ENCODE measurements at regions not wholly inside any gene's neighbourhood (a gene's known extent, or its start where the extent isn't known, plus 50 kb on each side); places are given as distances from the start of the nearest gene placed in this dataset.
"Not testable (repeated sequence)": the region's sequence is repeated elsewhere in the genome, so short reads cannot be mapped to it uniquely, and the experiment has no call there.

GRCh38 chr7:6950231-6950630 lies 124.2 kb upstream of the CCZ1B start:
- not testable (repeated sequence) for TF ChIP-seq EZH2 (IDR thresholded peaks at IDR 0.05; ENCODE audit: low read length, missing control alignments); CTCF (conservative IDR thresholded peaks at IDR 0.05 in 1 of 2, IDR thresholded peaks at IDR 0.05 in 1 of 2; ENCODE audit: low read depth in 1 of 2, low read length in 2 of 2)

Measured in fibroblast of lung (primary cell).